ENCODE measurements at regions not wholly inside any gene's neighbourhood (a gene's known extent, or its start where the extent isn't known, plus 50 kb on each side); places are given as distances from the start of the nearest gene placed in this dataset.

DNA sequence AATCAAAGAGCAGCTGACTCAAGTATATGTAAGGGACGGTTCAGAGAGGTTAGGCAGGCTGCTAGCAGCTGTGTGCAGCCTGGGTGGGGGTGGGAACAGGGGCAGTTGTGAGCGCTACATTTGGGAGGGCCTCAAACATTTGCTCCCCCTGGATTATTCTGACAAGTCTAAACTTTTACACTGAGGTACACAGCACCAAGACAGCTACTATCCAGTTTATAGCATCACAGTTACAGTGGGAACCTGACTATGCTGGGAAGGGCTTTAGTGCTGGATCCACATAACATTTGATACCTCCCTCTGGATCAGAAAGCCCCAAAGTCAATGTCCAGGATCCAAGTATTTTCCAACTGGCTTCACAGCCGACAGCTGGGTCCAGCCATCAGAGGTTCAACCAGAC lies 55.8 kb upstream of the GIMD1 start:
- DNase-seq, result no peak

- no peak for DNase-seq
Measured at GRCh38 chr4:106423791-106424190, 55.2 kb upstream of the GIMD1 start.

DNA sequence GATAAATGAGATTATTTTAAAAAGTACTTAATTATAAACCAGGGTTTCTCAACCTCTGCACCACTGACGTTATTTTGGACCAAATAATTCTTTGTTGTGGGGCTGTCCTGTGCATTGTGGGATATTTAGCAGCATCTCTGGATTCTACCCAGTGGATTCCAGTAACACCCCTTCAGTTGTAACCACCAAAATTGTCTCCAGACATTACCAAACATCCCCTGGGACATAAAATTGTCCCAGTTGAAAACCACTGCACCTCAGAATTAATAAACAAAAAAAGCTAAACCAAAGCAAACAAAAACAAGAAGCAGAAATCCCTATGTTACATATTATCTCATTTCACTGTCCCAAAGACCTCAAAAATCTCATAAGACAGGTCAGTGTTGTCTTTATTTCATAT lies 54.2 kb upstream of the GIMD1 start:
- no peak for DNase-seq

GRCh38 chr4:106421441-106422296 lies 53.1 kb upstream of the GIMD1 start:
- DNase-seq, result no peak

DNA sequence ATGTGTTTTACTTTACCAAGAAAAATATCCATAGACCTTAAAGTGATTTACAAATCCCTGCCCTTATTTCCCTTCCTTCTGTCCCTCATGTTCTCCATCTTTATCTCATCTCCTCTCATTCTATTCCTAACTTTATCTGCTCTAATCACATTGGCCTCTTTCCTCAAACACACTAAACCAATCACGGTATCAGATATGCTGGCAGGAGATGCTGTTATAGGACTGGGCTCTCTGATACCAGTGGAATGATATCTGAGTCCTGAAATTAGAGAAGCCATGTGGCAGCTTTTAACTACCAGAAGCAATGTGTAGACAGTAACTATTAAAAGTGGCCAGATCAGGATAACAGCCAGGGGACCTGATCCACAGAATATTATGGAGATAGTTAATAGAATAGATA lies 49.9 kb upstream of the GIMD1 start:
- DNase-seq, result no peak

Data from activated CD4-positive, alpha-beta T cell treated with anti-CD3 and anti-CD28 coated beads, Interleukin-2, amount 50 U/mL, for 1 hour (primary cell).